ENCODE measurements at regions not wholly inside any gene's neighbourhood (a gene's known extent, or its start where the extent isn't known, plus 50 kb on each side); places are given as distances from the start of the nearest gene placed in this dataset.

GRCh38 chr13:111656439-111656838, 336.0 kb downstream of the TEX29 start:
- TF ChIP-seq CTCF (IDR thresholded peaks at IDR 0.05; ENCODE audit: insufficient read depth, low read length, poor library complexity, severe bottlenecking) (no peak), EZH2phosphoT487 (conservative IDR thresholded peaks at IDR 0.05; ENCODE audit: low read length) (no peak)
